ENCODE measurements at regions not wholly inside any gene's neighbourhood (a gene's known extent, or its start where the extent isn't known, plus 50 kb on each side); places are given as distances from the start of the nearest gene placed in this dataset.

DNA sequence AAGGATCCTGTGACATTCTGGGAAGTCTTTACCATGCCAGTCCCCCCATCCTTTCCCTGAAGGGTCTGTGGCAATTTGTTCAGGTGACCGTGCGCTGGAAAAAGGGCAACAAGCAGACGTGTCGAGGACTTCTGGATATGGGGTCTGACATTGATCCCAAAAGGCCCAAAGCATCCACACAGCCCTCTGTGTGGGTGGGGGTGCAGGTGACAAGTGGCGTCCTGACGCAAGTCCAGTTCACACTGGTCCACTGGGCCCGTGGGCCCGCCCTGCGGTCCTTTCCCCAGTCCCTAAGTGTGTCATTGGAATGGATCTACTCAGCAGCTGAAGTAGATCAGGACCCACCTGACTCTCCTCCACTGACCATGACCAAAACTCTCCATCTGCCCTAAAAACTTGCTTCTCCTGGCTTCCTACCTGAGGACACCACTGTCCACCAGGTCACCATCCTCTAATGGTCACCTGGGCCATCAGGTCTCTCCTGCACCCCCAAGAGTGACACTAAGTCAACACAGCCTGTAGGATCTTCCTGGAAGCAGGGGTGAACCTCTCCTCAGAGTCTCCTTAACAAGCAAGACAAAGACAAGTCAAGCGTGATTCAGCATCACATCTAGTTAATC lies 85.6 kb upstream of the SLC66A3 start:
- no peak for TF ChIP-seq CTCF (conservative IDR thresholded peaks at IDR 0.05; ENCODE audit: control insufficient read depth, insufficient read depth, low read depth, low read length)
- DNase-seq (ENCODE audit: low read depth), result no peak
- H3K4me3 ChIP-seq (ENCODE audit: control insufficient read depth, low read depth, low read length), result no peak overlapping the region

- DNase-seq (ENCODE audit: low read depth), result peak; percentile 20
- no peak for TF ChIP-seq CTCF (conservative IDR thresholded peaks at IDR 0.05; ENCODE audit: control insufficient read depth, insufficient read depth, low read depth, low read length)
- no peak overlapping the region for H3K4me3 ChIP-seq (ENCODE audit: control insufficient read depth, low read depth, low read length)
Observed at GRCh38 chr2:11071211-11071610, 84.1 kb upstream of the SLC66A3 start.

DNA sequence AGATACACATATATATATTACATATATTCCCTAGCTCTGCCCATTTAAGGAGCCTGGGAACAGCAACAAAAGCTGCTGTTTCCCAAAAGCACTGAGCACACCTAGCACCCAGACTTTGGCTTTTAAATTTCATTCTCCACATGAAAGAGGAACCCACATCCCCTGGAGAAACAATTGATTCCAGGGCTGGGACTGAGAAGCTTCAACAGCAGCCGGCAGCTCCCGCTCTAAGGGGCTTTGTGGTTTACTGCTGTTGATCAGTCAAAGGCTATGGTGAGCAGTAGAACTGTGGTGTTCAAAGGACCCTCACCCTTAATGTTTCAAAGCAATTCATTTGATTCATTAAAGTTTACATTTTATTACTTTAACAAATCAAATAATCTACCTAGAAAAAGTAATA lies 83.3 kb upstream of the SLC66A3 start:
- no peak for TF ChIP-seq CTCF (conservative IDR thresholded peaks at IDR 0.05; ENCODE audit: control insufficient read depth, insufficient read depth, low read depth, low read length)
- DNase-seq (ENCODE audit: low read depth), result no peak
- H3K4me3 ChIP-seq (ENCODE audit: control insufficient read depth, low read depth, low read length), result no peak overlapping the region

- H3K4me3 ChIP-seq (ENCODE audit: control insufficient read depth, low read depth, low read length), result no peak overlapping the region
- DNase-seq (ENCODE audit: low read depth), result peak; percentile 4
- no peak for TF ChIP-seq CTCF (conservative IDR thresholded peaks at IDR 0.05; ENCODE audit: control insufficient read depth, insufficient read depth, low read depth, low read length)
Observed at GRCh38 chr2:11072550-11072949, 82.7 kb upstream of the SLC66A3 start.

GRCh38 chr2:11073251-11073650 lies 82.0 kb upstream of the SLC66A3 start:
- peak; percentile 44 for DNase-seq (ENCODE audit: low read depth)

DNA sequence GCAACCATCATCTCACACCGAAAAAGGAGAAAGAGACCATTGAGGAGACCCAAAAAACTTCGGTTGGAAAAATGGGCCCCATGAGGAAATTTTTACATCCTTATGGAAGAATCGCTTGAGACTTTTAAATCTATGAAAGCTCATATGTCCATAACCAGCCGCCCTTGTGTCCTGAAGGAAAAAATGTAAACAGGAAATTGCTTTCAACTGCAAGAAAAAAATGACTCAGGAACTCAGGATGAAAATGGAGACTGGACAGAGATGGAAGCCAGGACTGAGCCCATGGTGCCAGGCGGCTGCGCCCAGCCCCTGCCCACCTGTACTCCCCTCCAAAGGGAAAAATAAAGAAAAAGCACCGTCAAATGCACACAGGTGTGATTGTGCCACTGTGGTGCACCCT lies 81.5 kb upstream of the SLC66A3 start:
- TF ChIP-seq CTCF (conservative IDR thresholded peaks at IDR 0.05; ENCODE audit: control insufficient read depth, insufficient read depth, low read depth, low read length), result no peak
- no peak overlapping the region for H3K4me3 ChIP-seq (ENCODE audit: control insufficient read depth, low read depth, low read length)
- peak; percentile 14 for DNase-seq (ENCODE audit: low read depth)

More at GRCh38 chr2:11073251-11073650, 82.0 kb upstream of the SLC66A3 start:
- no peak overlapping the region for H3K4me3 ChIP-seq (ENCODE audit: control insufficient read depth, low read depth, low read length)
- TF ChIP-seq CTCF (conservative IDR thresholded peaks at IDR 0.05; ENCODE audit: control insufficient read depth, insufficient read depth, low read depth, low read length), result peak; percentile 62

Measured in fibroblast of mammary gland (primary cell).